Panc1 (cell line): ENCODE measurements at regions not wholly inside any gene's neighbourhood (a gene's known extent, or its start where the extent isn't known, plus 50 kb on each side); places are given as distances from the start of the nearest gene placed in this dataset.

Experiments used
- ATAC-seq: fragments of 200-7000 bp; cut with Tn5 transposase; 2 replicates; pipeline ENCODE4 v1.9.1; 2020; ENCODE audit warnings: mild to moderate bottlenecking, moderate library complexity
- BruUV-seq: library from RNA; stranded (reverse); fragments of 400-500 nt; replicated peaks from 2 replicates; lab custom pipeline; 2021; lab: Mats Ljungman, UMichigan
- CTCF ChIA-PET: fragments of 300-600 bp; sonication (Branson Sonifier 250); formaldehyde crosslinking; loops from one replicate; lab custom pipeline; 2022; ENCODE audit warnings: antibody characterized with exemption; lab: Charles Lee
- POLR2A ChIA-PET: fragments of 300-600 bp; sonication (Branson Sonifier 250); formaldehyde crosslinking; loops from one replicate; lab custom pipeline; 2022; ENCODE audit warnings: antibody characterized with exemption; lab: Charles Lee
- DNase-seq: peaks from one replicate; pipeline ENCODE4 v3.0.0-alpha.2; 2010; ENCODE audit warnings: low read depth, low spot score
- H3K27ac ChIP-seq: 2 replicates; pipeline ENCODE4 v1.5.1; 2011; ENCODE audit warnings: mild to moderate bottlenecking, low read length, inconsistent platforms
- H3K27me3 ChIP-seq: fragments of 200-500 bp; sonication (Bioruptor generic); 2 replicates; pipeline ENCODE4 v1.6.0; 2014; ENCODE audit warnings: low read length, inconsistent platforms; ENCODE audit not compliant: control insufficient read depth, insufficient read depth
- H3K36me3 ChIP-seq: fragments of 200-500 bp; sonication (Bioruptor generic); 2 replicates; pipeline ENCODE4 v1.5.1; 2014; ENCODE audit warnings: inconsistent platforms, mild to moderate bottlenecking, low read length, moderate library complexity; ENCODE audit not compliant: control insufficient read depth, insufficient read depth
- H3K4me1 ChIP-seq: 2 replicates; pipeline ENCODE4 v1.5.1; 2011; ENCODE audit warnings: inconsistent platforms, mild to moderate bottlenecking, low read length, moderate library complexity; ENCODE audit not compliant: control insufficient read depth, insufficient read depth
- H3K4me3 ChIP-seq, 2 experiments: 2 replicates each; pipeline ENCODE4 v1.5.1; 2011 to 2012; ENCODE audit warnings: low read depth in 2 of 2, low read length in 2 of 2, mild to moderate bottlenecking in 2 of 2, inconsistent platforms in 1 of 2, moderate library complexity in 1 of 2
- H3K9me3 ChIP-seq: fragments of 200-500 bp; sonication (Bioruptor generic); 2 replicates; pipeline ENCODE4 v1.5.1; 2014; ENCODE audit warnings: low read depth, mild to moderate bottlenecking, inconsistent platforms, low read length, moderate library complexity; ENCODE audit not compliant: control insufficient read depth, insufficient read depth
- POLR2AphosphoS5 ChIP-seq: IDR thresholded peaks from 2 replicates; pipeline ENCODE4 v1.6.1; 2012; ENCODE audit warnings: mild to moderate bottlenecking, low read depth, low read length, moderate library complexity
- REST ChIP-seq, 2 experiments: IDR thresholded peaks; 2 replicates each; pipeline ENCODE4 v1.6.1; 2011 to 2012; ENCODE audit warnings: low read depth in 2 of 2, control low read depth in 1 of 2, low read length in 1 of 2, mild to moderate bottlenecking in 1 of 2, moderate library complexity in 1 of 2; ENCODE audit not compliant: insufficient read depth in 1 of 2
- SIN3A ChIP-seq: IDR thresholded peaks from 2 replicates; pipeline ENCODE4 v1.6.1; 2012; ENCODE audit warnings: low read depth, mild to moderate bottlenecking, low read length, moderate library complexity, borderline replicate concordance; ENCODE audit not compliant: insufficient read depth
- TCF7L2 ChIP-seq: IDR thresholded peaks from 2 replicates; pipeline ENCODE4 v1.6.1; 2011; ENCODE audit warnings: mild to moderate bottlenecking, low read depth, low read length, inconsistent platforms
- in situ Hi-C: cut with HindIII; loops from 2 replicates; pipeline ENCODE4 v1.10.0; 2016; ENCODE audit warnings: low sequenced_read_pairs, low pct_unique_long_range_greater_than_20kb
- intact Hi-C: fragments of 100-400 bp; cut with micrococcal nuclease; formaldehyde crosslinking; loops from one replicate; pipeline ENCODE4 v1.10.0; 2022; ENCODE audit not compliant: unreplicated experiment
- TF ChIP-seq, protein P1 (sequence below): fragments of 450-650 bp; IDR thresholded peaks from 2 replicates; pipeline ENCODE4 v1.5.1; 2017; ENCODE audit warnings: mild to moderate bottlenecking

- POLR2A ChIA-PET: no interaction called here
- no peaks in the 10 kb centered on the region for H3K9me3 ChIP-seq
- CTCF ChIA-PET: no interaction called here
- in situ Hi-C loops: no loop called here
- H3K4me3 ChIP-seq: no peak overlapping the region
- DNase-seq (no peak), ATAC-seq (no peak)
- no peaks in the 10 kb centered on the region for H3K27me3 ChIP-seq
- intact Hi-C loops: no loop called here
- H3K36me3 ChIP-seq: no peaks in the 10 kb centered on the region
- no peaks in the 10 kb centered on the region for H3K4me1 ChIP-seq
- H3K27ac ChIP-seq: no peak overlapping the region
- no TSS peak for BruUV-seq
- TF ChIP-seq POLR2AphosphoS5: no peak
- TF ChIP-seq TCF7L2: no peak
- no peak for TF ChIP-seq SIN3A
- TF ChIP-seq, protein P1, sequence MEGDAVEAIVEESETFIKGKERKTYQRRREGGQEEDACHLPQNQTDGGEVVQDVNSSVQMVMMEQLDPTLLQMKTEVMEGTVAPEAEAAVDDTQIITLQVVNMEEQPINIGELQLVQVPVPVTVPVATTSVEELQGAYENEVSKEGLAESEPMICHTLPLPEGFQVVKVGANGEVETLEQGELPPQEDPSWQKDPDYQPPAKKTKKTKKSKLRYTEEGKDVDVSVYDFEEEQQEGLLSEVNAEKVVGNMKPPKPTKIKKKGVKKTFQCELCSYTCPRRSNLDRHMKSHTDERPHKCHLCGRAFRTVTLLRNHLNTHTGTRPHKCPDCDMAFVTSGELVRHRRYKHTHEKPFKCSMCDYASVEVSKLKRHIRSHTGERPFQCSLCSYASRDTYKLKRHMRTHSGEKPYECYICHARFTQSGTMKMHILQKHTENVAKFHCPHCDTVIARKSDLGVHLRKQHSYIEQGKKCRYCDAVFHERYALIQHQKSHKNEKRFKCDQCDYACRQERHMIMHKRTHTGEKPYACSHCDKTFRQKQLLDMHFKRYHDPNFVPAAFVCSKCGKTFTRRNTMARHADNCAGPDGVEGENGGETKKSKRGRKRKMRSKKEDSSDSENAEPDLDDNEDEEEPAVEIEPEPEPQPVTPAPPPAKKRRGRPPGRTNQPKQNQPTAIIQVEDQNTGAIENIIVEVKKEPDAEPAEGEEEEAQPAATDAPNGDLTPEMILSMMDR: no peak
- TF ChIP-seq REST (IDR thresholded peaks at IDR 0.05; ENCODE audit: insufficient read depth in 1 of 2, low read depth in 2 of 2, low read length in 1 of 2): no peak
Measured at GRCh38 chr1:90443354-90443753, 273.7 kb downstream of the BARHL2 start.

GRCh38 chr1:90435351-90435750, 281.8 kb downstream of the BARHL2 start:
- Histone ChIP-seq H3K27me3 (no peaks in the 10 kb centered on the region), H3K9me3 (no peaks in the 10 kb centered on the region), H3K4me1 (no peaks in the 10 kb centered on the region), H3K27ac (no peak overlapping the region), H3K36me3 (no peaks in the 10 kb centered on the region), H3K4me3 (no peak overlapping the region)
- in situ Hi-C loops (no loop called here), intact Hi-C loops (no loop called here)
- ATAC-seq (no peak), DNase-seq (no peak)
- POLR2A ChIA-PET: no interaction called here
- no TSS peak for BruUV-seq
- TF ChIP-seq SIN3A (no peak), REST (IDR thresholded peaks at IDR 0.05; ENCODE audit: insufficient read depth in 1 of 2, low read depth in 2 of 2, low read length in 1 of 2) (no peak)
- CTCF ChIA-PET: no interaction called here
